Mesodermal cell (in vitro differentiated cells): ENCODE measurements at regions not wholly inside any gene's neighbourhood (a gene's known extent, or its start where the extent isn't known, plus 50 kb on each side); places are given as distances from the start of the nearest gene placed in this dataset.
A peak's percentile ranks its signal among the peaks of the same experiment; 100 is the strongest.

Experiments used
- H3K27ac ChIP-seq: 2 replicates; pipeline ENCODE4 v1.7.0; 2013; ENCODE audit warnings: mild to moderate bottlenecking, low read depth, low read length, moderate library complexity; ENCODE audit not compliant: severe bottlenecking
- H3K36me3 ChIP-seq: 2 replicates; pipeline ENCODE4 v1.7.1; 2013; ENCODE audit warnings: mild to moderate bottlenecking, low read length, moderate library complexity; ENCODE audit not compliant: control insufficient read depth, insufficient read depth
- H3K4me1 ChIP-seq: one replicate; pipeline ENCODE4 v1.7.1; 2013; ENCODE audit warnings: mild to moderate bottlenecking, low read length; ENCODE audit not compliant: insufficient read depth, control insufficient read depth, poor library complexity, severe bottlenecking
- H3K4me3 ChIP-seq: 2 replicates; pipeline ENCODE4 v1.7.0; 2013; ENCODE audit warnings: low read length, control low read depth, mild to moderate bottlenecking; ENCODE audit not compliant: insufficient read depth, poor library complexity, severe bottlenecking; ENCODE audit errors: extremely low read depth
- H3K9me3 ChIP-seq: 2 replicates; pipeline ENCODE4 v1.7.1; 2013; ENCODE audit warnings: mild to moderate bottlenecking, low read length, moderate library complexity; ENCODE audit not compliant: control insufficient read depth
- WGBS, 2 experiments: methylation state at CpG; one replicate each; pipeline ENCODE4 v1.1.5; 2013; ENCODE audit warnings: missing lambda C conversion rate in 2 of 2; ENCODE audit not compliant: insufficient coverage in 2 of 2; 5-methylcytosine and 5-hydroxymethylcytosine counted together

DNA sequence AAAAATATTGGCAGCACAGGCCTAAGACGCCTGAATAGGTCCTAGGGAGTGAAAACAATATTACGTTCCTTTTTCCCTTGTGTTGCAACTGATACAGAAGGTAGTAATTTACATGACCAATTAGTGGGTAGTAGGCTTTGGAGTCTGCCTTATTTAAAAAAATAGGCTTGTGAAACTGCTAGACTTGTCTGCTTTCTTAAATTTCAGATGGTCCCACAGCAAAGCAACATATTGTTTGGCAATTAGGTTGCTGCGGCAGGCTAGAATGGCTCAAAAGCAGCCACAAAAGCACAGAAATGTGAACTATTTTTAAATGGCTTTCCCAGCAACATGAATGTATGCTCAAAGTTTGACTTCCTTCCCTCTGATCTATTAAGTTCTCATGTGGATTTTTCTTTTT lies 211.9 kb downstream of the TTC8 start:
- 84 to 100% methylated on average over 2 of the region's 3 CpGs for WGBS, 2 experiments
- no peaks in the 10 kb centered on the region for H3K36me3 ChIP-seq

DNA sequence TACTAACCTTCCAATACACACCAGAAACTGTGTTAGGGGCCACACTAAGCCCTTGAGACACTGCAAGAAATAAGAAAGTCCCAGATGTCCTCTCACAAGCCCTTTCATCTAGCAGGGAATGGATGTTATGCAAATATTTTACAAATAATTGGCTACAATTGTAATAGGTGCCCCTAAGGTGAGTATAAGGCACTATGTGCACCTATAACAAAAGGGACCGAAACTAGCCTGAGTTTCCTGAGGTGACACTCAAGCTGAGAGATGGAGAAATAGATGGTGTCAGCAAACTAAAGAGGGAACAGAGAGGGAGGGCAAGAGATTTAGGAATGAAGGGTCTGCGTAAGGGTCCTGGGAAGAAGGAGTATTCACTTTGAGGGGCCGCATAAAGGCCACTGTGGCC lies 212.6 kb downstream of the TTC8 start:
- H3K9me3 ChIP-seq, result no peaks in the 10 kb centered on the region
- H3K36me3 ChIP-seq, result no peaks in the 10 kb centered on the region
- H3K4me3 ChIP-seq, result no peak overlapping the region
- no peak overlapping the region for H3K27ac ChIP-seq
- 87 to 98% methylated on average over 3 of the region's 3 CpGs for WGBS, 2 experiments
- no peaks in the 10 kb centered on the region for H3K4me1 ChIP-seq

More for the DNA sequence above, 211.9 kb downstream of the TTC8 start:
- no peak overlapping the region for H3K27ac ChIP-seq
- no peak overlapping the region for H3K4me3 ChIP-seq
- H3K9me3 ChIP-seq, result no peaks in the 10 kb centered on the region
- no peaks in the 10 kb centered on the region for H3K4me1 ChIP-seq

DNA sequence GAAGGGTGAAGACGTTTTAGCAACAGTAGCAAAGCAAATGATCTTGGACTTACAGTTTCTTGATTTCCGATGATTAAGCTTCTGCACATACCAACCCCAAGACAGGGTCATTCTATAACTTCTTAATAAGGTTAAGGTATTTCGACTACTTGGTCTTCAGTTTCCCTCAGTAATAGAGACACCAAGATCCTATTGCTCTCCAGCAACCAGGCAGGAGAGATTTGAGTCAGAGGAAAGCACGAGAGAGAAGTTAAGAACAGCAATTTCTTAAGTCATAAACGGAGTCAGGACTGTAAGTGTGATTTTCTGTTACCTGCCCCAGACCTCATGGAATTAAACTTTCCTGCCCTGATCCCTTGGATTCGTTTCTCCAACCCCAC lies 215.6 kb downstream of the TTC8 start:
- H3K36me3 ChIP-seq, result no peaks in the 10 kb centered on the region
- H3K4me1 ChIP-seq, result no peaks in the 10 kb centered on the region
- H3K27ac ChIP-seq, result no peak overlapping the region
- 10 to 44% methylated on average over 2 to 4 of the region's 6 CpGs for WGBS, 2 experiments
- H3K4me3 ChIP-seq, result no peak overlapping the region
- H3K9me3 ChIP-seq, result peaks cover 11% of the 10 kb centered on the region

DNA sequence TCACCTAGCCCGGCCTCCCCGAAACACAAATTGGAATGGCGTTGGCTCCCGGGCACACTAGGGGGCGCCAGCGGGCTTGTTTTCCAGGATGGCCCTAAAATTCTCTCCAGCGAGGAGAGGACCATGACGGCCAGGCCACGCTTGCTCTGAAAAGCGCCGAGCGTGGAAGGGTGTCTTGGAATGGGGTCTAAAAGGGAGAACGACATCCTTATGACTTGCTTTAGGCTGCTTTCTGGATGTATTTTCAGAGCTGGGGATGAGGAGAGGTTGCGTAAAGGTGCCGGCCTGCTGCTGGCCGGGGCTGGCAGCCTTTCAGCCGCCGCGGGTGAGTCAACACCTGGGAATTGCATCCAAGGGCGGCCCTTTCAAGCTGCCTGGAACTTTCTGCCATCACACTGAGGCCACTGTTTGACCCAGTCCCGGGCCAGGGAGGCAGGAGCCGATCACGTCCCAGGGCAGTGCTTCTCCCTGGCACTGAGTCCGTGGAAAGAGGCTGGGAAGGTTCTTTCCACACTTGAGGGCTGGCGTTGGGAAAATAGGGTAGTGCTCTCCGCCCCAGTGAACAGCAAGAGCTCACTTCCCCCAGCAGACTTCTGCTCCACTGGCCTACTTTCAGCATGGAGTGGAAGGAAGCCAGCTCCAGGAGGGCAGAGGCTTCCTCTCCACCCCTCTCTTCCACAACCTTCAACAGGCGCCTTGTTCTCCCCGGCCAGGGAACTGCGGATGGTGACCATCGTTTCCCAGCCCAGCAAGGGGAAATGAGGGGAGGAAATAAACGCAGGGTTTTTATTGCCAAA lies 216.2 kb downstream of the TTC8 start:
- Histone ChIP-seq H3K4me1 (no peaks in the 10 kb centered on the region), H3K4me3 (peak overlapping the region; percentile 25)

DNA sequence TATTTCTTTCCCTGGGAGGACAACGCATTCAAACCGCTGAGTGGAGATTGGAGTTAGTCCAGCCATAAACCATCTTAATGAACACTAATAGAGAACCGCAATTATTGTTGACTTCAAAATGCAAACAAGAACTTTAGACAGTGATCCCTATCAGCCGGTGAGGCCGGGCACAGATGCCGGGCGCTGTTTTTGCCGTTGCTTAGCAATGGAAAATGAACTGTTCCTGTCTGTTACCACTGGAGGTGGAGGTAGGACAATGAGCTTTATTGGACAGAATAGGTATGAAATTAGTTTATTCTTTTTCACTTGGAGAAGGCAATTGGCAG lies 216.8 kb downstream of the TTC8 start:
- Histone ChIP-seq H3K27ac (peak overlapping the region; percentile 69), H3K9me3 (peaks cover 11% of the 10 kb centered on the region)
- 93 to 100% methylated on average over 5 to 7 of the region's 8 CpGs for WGBS, 2 experiments

More for the DNA sequence above, 216.2 kb downstream of the TTC8 start:
- WGBS, 2 experiments, result 5 to 10% methylated on average over 17 to 20 of the region's 31 CpGs
- peaks cover 11% of the 10 kb centered on the region for H3K9me3 ChIP-seq
- no peaks in the 10 kb centered on the region for H3K36me3 ChIP-seq
- peak overlapping the region; percentile 69 for H3K27ac ChIP-seq

DNA sequence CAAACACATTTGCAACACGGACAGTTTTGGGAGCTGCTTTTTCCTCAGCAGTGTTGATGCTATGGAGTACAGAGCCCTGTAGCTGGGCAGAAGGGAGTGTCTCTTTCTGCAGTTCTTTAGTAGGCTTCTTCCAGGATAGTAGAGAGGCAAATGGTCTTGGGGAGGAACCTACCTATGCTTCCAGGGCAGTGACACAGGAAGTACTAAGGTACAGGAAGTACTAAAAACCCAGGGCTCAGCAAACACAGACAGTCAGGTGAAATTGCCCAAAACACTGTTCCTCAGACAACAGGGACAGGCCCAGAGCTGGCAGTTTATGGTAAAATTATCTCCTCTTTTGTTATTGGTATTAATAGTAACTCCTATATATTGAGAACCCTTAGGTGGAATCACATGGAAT lies 217.6 kb downstream of the TTC8 start:
- H3K27ac ChIP-seq, result no peak overlapping the region
- H3K36me3 ChIP-seq, result no peaks in the 10 kb centered on the region
- H3K4me3 ChIP-seq, result no peak overlapping the region
- H3K4me1 ChIP-seq, result no peaks in the 10 kb centered on the region
- WGBS, 2 experiments, result 100% methylated on average over 1 of the region's 1 CpG
- peaks cover 11% of the 10 kb centered on the region for H3K9me3 ChIP-seq

More for the DNA sequence above, 216.8 kb downstream of the TTC8 start:
- H3K36me3 ChIP-seq, result no peaks in the 10 kb centered on the region
- no peaks in the 10 kb centered on the region for H3K4me1 ChIP-seq
- no peak overlapping the region for H3K4me3 ChIP-seq

DNA sequence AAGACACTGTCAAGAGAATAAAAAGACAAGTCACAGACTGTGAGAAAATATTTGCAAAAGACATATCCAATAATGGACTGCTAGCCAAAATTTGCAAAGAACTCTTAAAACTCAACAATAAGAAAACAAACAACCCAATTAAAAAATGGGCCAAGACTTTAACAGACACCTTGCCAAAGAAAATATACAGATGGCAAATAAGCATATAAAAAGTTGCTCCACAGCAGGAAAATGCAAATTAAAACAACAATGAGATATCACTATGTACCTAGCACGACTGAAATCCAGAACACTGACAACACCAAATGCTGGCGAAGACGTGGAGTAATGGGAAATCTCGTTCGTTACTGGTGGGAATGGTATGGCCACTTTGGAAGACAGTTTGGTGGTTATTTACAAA lies 228.9 kb downstream of the TTC8 start:
- 94 to 100% methylated on average over 3 to 4 of the region's 5 CpGs for WGBS, 2 experiments
- Histone ChIP-seq H3K9me3 (no peaks in the 10 kb centered on the region), H3K4me3 (no peak overlapping the region), H3K4me1 (no peaks in the 10 kb centered on the region), H3K36me3 (no peaks in the 10 kb centered on the region), H3K27ac (no peak overlapping the region)

DNA sequence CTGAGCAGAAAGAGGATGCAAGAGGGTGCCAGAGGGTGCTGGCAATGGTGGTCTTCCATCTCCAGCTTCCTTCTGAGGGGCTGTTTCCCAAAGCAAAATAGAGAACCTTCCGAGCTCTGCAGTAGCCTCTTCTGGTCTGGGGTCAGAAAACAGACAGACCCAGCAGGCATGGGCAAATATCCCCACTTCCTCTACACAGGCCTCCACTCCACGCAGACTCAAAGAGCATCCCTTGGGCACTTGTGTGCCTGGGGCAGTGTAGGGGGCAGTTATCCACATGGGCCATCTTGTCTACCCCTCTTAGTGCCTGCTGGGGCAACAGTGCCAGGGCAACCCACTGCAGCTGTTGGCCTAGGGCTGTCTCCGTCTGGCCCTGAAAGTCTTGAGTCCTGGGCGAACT lies 231.9 kb downstream of the TTC8 start:
- Histone ChIP-seq H3K4me1 (no peaks in the 10 kb centered on the region), H3K36me3 (no peaks in the 10 kb centered on the region), H3K4me3 (no peak overlapping the region), H3K9me3 (no peaks in the 10 kb centered on the region), H3K27ac (no peak overlapping the region)
- 85 to 94% methylated on average over 2 to 3 of the region's 4 CpGs for WGBS, 2 experiments

DNA sequence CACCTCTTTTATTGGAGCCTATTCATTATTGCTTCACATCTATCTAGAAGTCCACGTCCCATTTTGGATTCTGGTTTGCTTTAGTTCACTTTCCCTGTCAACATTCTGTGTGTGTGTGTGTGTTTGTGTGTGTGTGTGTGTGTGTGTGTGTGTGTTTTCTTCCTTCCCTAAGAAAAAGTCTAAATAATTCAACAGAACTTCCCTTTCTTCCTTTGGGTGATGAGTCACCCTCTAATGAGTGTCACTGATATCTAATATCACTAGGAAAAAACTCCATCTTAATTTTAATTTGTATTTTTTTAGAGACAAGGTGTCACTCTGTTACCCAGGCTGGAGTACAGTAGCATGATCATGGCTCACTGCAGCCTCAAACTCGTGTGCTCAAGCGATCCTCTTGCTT lies 234.2 kb downstream of the TTC8 start:
- Histone ChIP-seq H3K36me3 (no peaks in the 10 kb centered on the region), H3K9me3 (no peaks in the 10 kb centered on the region), H3K27ac (no peak overlapping the region), H3K4me3 (no peak overlapping the region), H3K4me1 (no peaks in the 10 kb centered on the region)
- 94 to 95% methylated on average over 2 of the region's 3 CpGs for WGBS, 2 experiments

DNA sequence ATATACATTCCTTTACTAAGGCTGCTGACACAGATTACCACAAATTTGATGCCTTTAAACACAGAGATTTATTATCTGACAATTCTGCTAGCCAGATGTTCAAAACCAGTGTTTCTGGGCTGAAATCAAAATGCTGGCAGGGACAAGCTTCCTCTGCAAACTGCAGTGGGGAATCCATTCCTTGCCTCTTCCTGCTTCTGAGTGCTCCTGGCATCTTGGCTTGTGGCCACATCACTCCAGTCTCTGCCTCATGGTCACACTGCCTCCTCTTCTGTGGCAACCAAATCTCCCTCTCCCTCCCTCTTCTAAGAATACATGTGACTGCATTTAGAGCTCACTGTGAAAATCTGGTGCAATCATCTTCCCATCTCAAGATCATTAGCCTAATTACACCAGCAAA lies 235.7 kb downstream of the TTC8 start:
- Histone ChIP-seq H3K27ac (no peak overlapping the region), H3K4me1 (no peaks in the 10 kb centered on the region), H3K9me3 (no peaks in the 10 kb centered on the region), H3K36me3 (no peaks in the 10 kb centered on the region), H3K4me3 (no peak overlapping the region)

DNA sequence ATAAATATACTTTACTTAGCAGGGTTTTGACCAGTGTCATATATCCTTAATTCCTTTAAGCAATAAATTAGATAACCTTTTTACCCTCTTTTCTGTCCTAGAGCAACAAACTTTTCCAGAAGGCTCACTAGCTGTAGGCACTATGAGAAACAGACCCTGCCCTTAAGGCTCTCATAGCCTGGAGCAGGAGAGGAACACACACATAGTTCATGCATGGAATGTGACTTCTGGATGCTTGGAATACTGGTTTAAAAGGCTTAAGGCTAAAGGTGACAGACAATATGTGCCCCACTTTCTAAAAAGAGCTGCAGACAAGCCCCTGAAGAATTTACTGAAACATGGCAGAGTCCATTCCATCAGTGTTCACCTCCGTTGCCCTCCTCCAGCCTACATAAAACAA lies 237.2 kb downstream of the TTC8 start:
- no CpG with 5 or more reads among the region's 1 CpG for WGBS, 2 experiments

More for the DNA sequence above, 237.2 kb downstream of the TTC8 start:
- Histone ChIP-seq H3K4me3 (no peak overlapping the region), H3K9me3 (no peaks in the 10 kb centered on the region), H3K36me3 (no peaks in the 10 kb centered on the region), H3K4me1 (no peaks in the 10 kb centered on the region), H3K27ac (no peak overlapping the region)
